PC-9 (cell line): ENCODE measurements at regions not wholly inside any gene's neighbourhood (a gene's known extent, or its start where the extent isn't known, plus 50 kb on each side); places are given as distances from the start of the nearest gene placed in this dataset.

Experiments used
- BruUV-seq: library from RNA; stranded (reverse); fragments of 400-500 nt; replicated peaks from 2 replicates; lab custom pipeline; 2021; lab: Mats Ljungman, UMichigan
- CTCF ChIA-PET: fragments of 300-600 bp; sonication (Branson Sonifier 250); formaldehyde crosslinking; loops from one replicate; lab custom pipeline; 2022; ENCODE audit warnings: antibody characterized with exemption; lab: Charles Lee
- POLR2A ChIA-PET: fragments of 300-600 bp; sonication (Branson Sonifier 250); formaldehyde crosslinking; loops from one replicate; lab custom pipeline; 2022; ENCODE audit warnings: antibody characterized with exemption; ENCODE audit not compliant: unreplicated experiment; lab: Charles Lee
- DNase-seq, 2 experiments: peaks; one replicate each; pipeline versions ENCODE4 v3.0.0 to v3.0.0-alpha.2; 2015 to 2022; ENCODE audit warnings: mixed read lengths in 1 of 2
- H2AFZ ChIP-seq: fragments of 200-600 bp; sonication (generic); 2 replicates; pipeline ENCODE4 v1.8.1; 2017; ENCODE audit warnings: antibody characterized with exemption
- H3F3A ChIP-seq: fragments of 200-600 bp; sonication (generic); 2 replicates; pipeline ENCODE4 v1.8.1; 2017; ENCODE audit warnings: antibody characterized with exemption, mild to moderate bottlenecking, low read depth; ENCODE audit not compliant: insufficient read depth
- H3K27ac ChIP-seq: fragments of 200-600 bp; sonication (generic); 2 replicates; pipeline ENCODE4 v1.6.1; 2016; ENCODE audit warnings: mixed run types
- H3K27me3 ChIP-seq: fragments of 200-600 bp; sonication (generic); 2 replicates; pipeline ENCODE4 v1.6.1; 2016; ENCODE audit warnings: low read depth, mixed run types; ENCODE audit not compliant: insufficient read depth
- H3K36me3 ChIP-seq: fragments of 200-600 bp; sonication (generic); 2 replicates; pipeline ENCODE4 v1.6.1; 2016; ENCODE audit warnings: low read depth, mixed run types
- H3K4me1 ChIP-seq: fragments of 200-600 bp; sonication (generic); replicated peaks from 2 replicates; pipeline ENCODE4 v1.6.1; 2016; ENCODE audit warnings: mixed run types; ENCODE audit not compliant: insufficient read depth
- H3K4me2 ChIP-seq: fragments of 200-600 bp; sonication (generic); 2 replicates; pipeline ENCODE4 v1.6.1; 2017; ENCODE audit warnings: mixed run types
- H3K4me3 ChIP-seq: fragments of 200-600 bp; sonication (generic); 2 replicates; pipeline ENCODE4 v1.6.1; 2016; ENCODE audit warnings: mixed run types
- H3K79me2 ChIP-seq: fragments of 200-600 bp; sonication (generic); 2 replicates; pipeline ENCODE4 v1.6.1; 2017; ENCODE audit warnings: low read depth, mixed run types
- H3K9me2 ChIP-seq: fragments of 200-600 bp; sonication (generic); 2 replicates; pipeline ENCODE4 v1.8.1; 2017; ENCODE audit warnings: mild to moderate bottlenecking; ENCODE audit not compliant: insufficient read depth
- H3K9me3 ChIP-seq: fragments of 200-600 bp; sonication (generic); 2 replicates; pipeline ENCODE4 v1.8.1; 2016; ENCODE audit warnings: low read depth; ENCODE audit not compliant: insufficient read depth
- H4K20me1 ChIP-seq: fragments of 200-600 bp; sonication (generic); 2 replicates; pipeline ENCODE4 v1.8.1; 2017; ENCODE audit not compliant: insufficient read depth
- CTCF ChIP-seq: fragments of 200-600 bp; sonication (generic); conservative IDR thresholded peaks from 2 replicates; pipeline ENCODE4 v1.6.1; 2017; ENCODE audit warnings: mixed run types, antibody characterized with exemption, mild to moderate bottlenecking, moderate library complexity
- EZH2 ChIP-seq: fragments of 200-600 bp; sonication (generic); IDR thresholded peaks from 2 replicates; pipeline ENCODE4 v1.8.0; 2017; ENCODE audit warnings: antibody characterized with exemption, low read depth
- intact Hi-C: fragments of 100-400 bp; cut with micrococcal nuclease; formaldehyde crosslinking; loops from one replicate; pipeline ENCODE4 v1.10.0; 2022; ENCODE audit not compliant: unreplicated experiment

GRCh38 chr13:62123409-62123808 is 707.8 kb upstream of the PCDH20 start:
- no peak overlapping the region for H2AFZ ChIP-seq
- intact Hi-C loops = no loop called here
- H3F3A ChIP-seq = no peaks in the 10 kb centered on the region
- H3K4me3 ChIP-seq = no peak overlapping the region
- no peak for DNase-seq
- H3K36me3 ChIP-seq = no peaks in the 10 kb centered on the region
- no peaks in the 10 kb centered on the region for H3K9me2 ChIP-seq
- ChIA-PET POLR2A (no interaction called here), CTCF (no interaction called here)
- H3K4me2 ChIP-seq = no peak overlapping the region
- H3K9me3 ChIP-seq = no peaks in the 10 kb centered on the region
- H3K79me2 ChIP-seq = no peaks in the 10 kb centered on the region
- no peak for TF ChIP-seq EZH2
- TF ChIP-seq CTCF = no peak
- H3K27ac ChIP-seq = no peak overlapping the region
- no peaks in the 10 kb centered on the region for H3K27me3 ChIP-seq
- BruUV-seq = no TSS peak
- H4K20me1 ChIP-seq = no peaks in the 10 kb centered on the region
- no peaks in the 10 kb centered on the region for H3K4me1 ChIP-seq

DNA sequence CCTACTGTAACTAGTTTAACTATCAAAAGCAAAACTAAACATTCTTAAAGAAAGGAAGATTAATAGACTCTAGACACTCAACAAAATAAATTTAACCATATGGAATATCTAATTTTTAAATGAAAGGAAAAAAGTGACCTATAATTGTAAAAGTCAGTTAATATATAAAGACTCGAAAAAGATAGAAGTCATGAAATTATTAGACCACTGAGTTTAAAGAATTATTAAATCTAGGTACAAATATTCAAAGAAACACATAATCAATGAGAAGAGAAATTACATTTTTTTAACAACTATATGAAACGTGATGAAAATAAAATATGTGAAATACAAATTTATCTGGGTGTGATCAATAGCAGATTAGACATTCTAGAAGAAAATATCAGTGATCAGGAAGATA is 706.8 kb upstream of the PCDH20 start:
- Histone ChIP-seq H3K4me2 (no peak overlapping the region), H3K9me3 (no peaks in the 10 kb centered on the region), H3F3A (no peaks in the 10 kb centered on the region), H3K36me3 (no peaks in the 10 kb centered on the region), H3K4me1 (no peaks in the 10 kb centered on the region), H3K27me3 (no peaks in the 10 kb centered on the region), H3K4me3 (no peak overlapping the region), H2AFZ (no peak overlapping the region), H3K9me2 (no peaks in the 10 kb centered on the region), H3K27ac (no peak overlapping the region), H4K20me1 (no peaks in the 10 kb centered on the region), H3K79me2 (no peaks in the 10 kb centered on the region)
- DNase-seq = no peak
- ChIA-PET CTCF (no interaction called here), POLR2A (interaction anchor here (0.6 kb wide), 1 partner anchor 93 kb away, joined by 3 read pairs; no protein-coding TSS in a partner anchor)
- BruUV-seq = no TSS peak
- intact Hi-C loops = no loop called here
- TF ChIP-seq CTCF = no peak
- no peak for TF ChIP-seq EZH2

GRCh38 chr13:62119739-62120700 is 704.4 kb upstream of the PCDH20 start:
- H3K9me2 ChIP-seq = no peaks in the 10 kb centered on the region
- TF ChIP-seq EZH2 (no peak), CTCF (peak; percentile 71)
- no peak overlapping the region for H3K4me3 ChIP-seq
- no peak overlapping the region for H3K4me2 ChIP-seq
- no peaks in the 10 kb centered on the region for H3K4me1 ChIP-seq
- no peak overlapping the region for H3K27ac ChIP-seq
- no peak for DNase-seq
- no peaks in the 10 kb centered on the region for H3K36me3 ChIP-seq
- H3F3A ChIP-seq = no peaks in the 10 kb centered on the region
- no peaks in the 10 kb centered on the region for H3K27me3 ChIP-seq
- no peaks in the 10 kb centered on the region for H3K79me2 ChIP-seq
- intact Hi-C loops = loop anchor here (1.0 kb wide), 1 partner anchor 238 kb away; no protein-coding TSS in a partner anchor
- H4K20me1 ChIP-seq = no peaks in the 10 kb centered on the region
- CTCF ChIA-PET = interaction anchor here (0.6 kb wide), 1 partner anchor 1065 kb away, joined by 3 read pairs; no protein-coding TSS in a partner anchor
- POLR2A ChIA-PET = interaction anchor here (0.5 to 0.6 kb wide), 2 partner anchors 203 to 417 kb away, joined by 3 to 4 read pairs; no protein-coding TSS in a partner anchor
- BruUV-seq = no TSS peak
- H2AFZ ChIP-seq = no peak overlapping the region
- no peaks in the 10 kb centered on the region for H3K9me3 ChIP-seq
